Activated B cell treated with CpG ODN at 0.5 μM for 24 hours (primary cell): ENCODE measurements at regions not wholly inside any gene's neighbourhood (a gene's known extent, or its start where the extent isn't known, plus 50 kb on each side); places are given as distances from the start of the nearest gene placed in this dataset.

Source experiments
- ATAC-seq: fragments of 200-7000 bp; cut with Tn5 transposase; one replicate; pipeline ENCODE4 v1.10.0; 2021; ENCODE audit warnings: low read depth, mild to moderate bottlenecking, moderate library complexity
- CTCF ChIA-PET: fragments of 350-600 bp; sonication (Branson Sonifier 250); formaldehyde crosslinking; loops from one replicate; lab custom pipeline; 2021; ENCODE audit warnings: antibody characterized with exemption; lab: Charles Lee
- POLR2A ChIA-PET: fragments of 350-600 bp; sonication (Branson Sonifier 250); formaldehyde crosslinking; loops from one replicate; lab custom pipeline; 2021; ENCODE audit warnings: antibody characterized with exemption; lab: Charles Lee
- DNase-seq: peaks from one replicate; pipeline ENCODE4 v3.0.0; 2022
- H3K27ac Mint-ChIP-seq: one replicate; pipeline ENCODE4 v1.8.0; 2020; ENCODE audit warnings: mixed read lengths
- H3K27me3 Mint-ChIP-seq: one replicate; pipeline ENCODE4 v1.8.0; 2021; ENCODE audit warnings: mixed read lengths
- H3K36me3 Mint-ChIP-seq: one replicate; pipeline ENCODE4 v1.8.0; 2021; ENCODE audit warnings: low read depth, mixed read lengths
- H3K4me1 Mint-ChIP-seq: one replicate; pipeline ENCODE4 v1.8.0; 2021; ENCODE audit warnings: mixed read lengths
- H3K4me3 Mint-ChIP-seq: one replicate; pipeline ENCODE4 v1.8.0; 2020; ENCODE audit warnings: mild to moderate bottlenecking, mixed read lengths
- H3K9me3 Mint-ChIP-seq: one replicate; pipeline ENCODE4 v1.8.0; 2020; ENCODE audit warnings: mixed read lengths
- intact Hi-C: fragments of 100-400 bp; cut with micrococcal nuclease; formaldehyde crosslinking; loops from one replicate; pipeline ENCODE4 v1.15.1; 2024
- TF ChIP-seq, protein P1 (sequence below): fragments of 200-600 bp; IDR thresholded peaks from one replicate; pipeline ENCODE4 v1.8.0; 2022; ENCODE audit warnings: antibody characterized with exemption, mild to moderate bottlenecking

DNA sequence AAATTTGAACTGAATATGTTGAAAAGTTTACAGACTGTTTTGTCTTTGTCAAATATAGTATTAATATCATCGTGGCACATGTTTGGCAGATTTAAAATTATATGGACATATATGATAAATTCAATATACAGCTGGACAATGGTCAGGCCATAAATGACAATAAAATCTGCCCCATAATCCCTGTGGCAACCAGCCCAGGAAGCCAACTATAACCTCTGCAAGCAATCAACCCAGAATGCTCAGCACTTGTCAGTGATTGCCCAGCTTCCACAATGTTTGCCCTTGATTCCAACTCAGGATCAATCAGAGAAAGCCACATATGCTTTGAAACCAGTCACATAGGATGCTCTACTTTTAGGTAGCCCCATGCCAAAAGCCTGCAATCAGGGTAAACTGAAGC is 671.9 kb downstream of the SUCLG1 start:
- no peaks in the 10 kb centered on the region for H3K36me3 Mint-ChIP-seq
- no peak for ATAC-seq
- H3K27ac Mint-ChIP-seq = no peak overlapping the region
- H3K27me3 Mint-ChIP-seq = no peaks in the 10 kb centered on the region
- no peak for DNase-seq
- intact Hi-C loops = no loop called here
- ChIA-PET CTCF (no interaction called here), POLR2A (no interaction called here)
- no peaks in the 10 kb centered on the region for H3K4me1 Mint-ChIP-seq
- no peaks in the 10 kb centered on the region for H3K9me3 Mint-ChIP-seq
- TF ChIP-seq, protein P1, sequence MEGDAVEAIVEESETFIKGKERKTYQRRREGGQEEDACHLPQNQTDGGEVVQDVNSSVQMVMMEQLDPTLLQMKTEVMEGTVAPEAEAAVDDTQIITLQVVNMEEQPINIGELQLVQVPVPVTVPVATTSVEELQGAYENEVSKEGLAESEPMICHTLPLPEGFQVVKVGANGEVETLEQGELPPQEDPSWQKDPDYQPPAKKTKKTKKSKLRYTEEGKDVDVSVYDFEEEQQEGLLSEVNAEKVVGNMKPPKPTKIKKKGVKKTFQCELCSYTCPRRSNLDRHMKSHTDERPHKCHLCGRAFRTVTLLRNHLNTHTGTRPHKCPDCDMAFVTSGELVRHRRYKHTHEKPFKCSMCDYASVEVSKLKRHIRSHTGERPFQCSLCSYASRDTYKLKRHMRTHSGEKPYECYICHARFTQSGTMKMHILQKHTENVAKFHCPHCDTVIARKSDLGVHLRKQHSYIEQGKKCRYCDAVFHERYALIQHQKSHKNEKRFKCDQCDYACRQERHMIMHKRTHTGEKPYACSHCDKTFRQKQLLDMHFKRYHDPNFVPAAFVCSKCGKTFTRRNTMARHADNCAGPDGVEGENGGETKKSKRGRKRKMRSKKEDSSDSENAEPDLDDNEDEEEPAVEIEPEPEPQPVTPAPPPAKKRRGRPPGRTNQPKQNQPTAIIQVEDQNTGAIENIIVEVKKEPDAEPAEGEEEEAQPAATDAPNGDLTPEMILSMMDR = no peak
- no peak overlapping the region for H3K4me3 Mint-ChIP-seq

DNA sequence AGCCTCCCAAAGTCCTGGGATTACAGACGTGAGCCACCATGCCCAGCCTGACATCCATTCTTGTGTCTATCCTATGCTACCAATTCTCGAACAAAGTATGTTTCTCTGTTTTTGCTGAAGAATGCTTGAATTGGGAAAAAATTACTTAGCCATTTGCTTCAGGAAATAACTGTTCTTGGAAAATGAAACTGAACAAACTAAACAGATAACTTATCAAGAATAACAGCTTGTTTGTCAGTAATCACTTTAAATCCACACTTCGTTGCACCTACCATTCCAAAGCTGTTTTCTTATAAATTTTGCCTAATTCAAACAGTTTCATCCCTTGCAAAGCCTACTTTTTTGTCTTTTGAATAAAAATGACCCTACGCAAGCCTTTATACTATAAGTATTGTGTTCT is 672.9 kb downstream of the SUCLG1 start:
- ATAC-seq (no peak), DNase-seq (no peak)
- Mint-ChIP-seq H3K4me3 (no peak overlapping the region), H3K9me3 (peaks cover 5% of the 10 kb centered on the region), H3K36me3 (no peaks in the 10 kb centered on the region), H3K27ac (no peak overlapping the region), H3K4me1 (no peaks in the 10 kb centered on the region), H3K27me3 (no peaks in the 10 kb centered on the region)
- CTCF ChIA-PET = no interaction called here
- intact Hi-C loops = no loop called here
- TF ChIP-seq, protein P1 = no peak
- POLR2A ChIA-PET = no interaction called here

DNA sequence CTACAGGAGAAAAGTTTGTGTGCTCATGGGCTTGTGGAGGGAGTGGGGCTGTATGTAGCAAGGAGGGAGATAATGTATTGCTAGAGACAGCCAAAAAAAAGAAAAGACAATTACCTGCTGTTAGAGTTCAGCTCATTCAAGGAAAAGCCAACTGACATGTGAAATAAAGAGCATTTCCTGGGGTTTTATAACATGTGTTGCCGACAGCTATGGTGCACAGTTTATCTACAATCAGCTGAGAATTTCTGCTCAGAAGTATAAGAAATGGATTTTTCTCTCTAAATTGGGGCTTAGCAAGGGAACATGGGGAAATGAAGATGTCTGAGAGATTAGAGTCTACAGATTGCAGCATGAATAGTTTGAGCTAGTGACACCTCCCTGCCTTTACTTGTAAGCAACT is 674.1 kb downstream of the SUCLG1 start:
- no peak overlapping the region for H3K27ac Mint-ChIP-seq
- no peaks in the 10 kb centered on the region for H3K36me3 Mint-ChIP-seq
- DNase-seq (no peak), ATAC-seq (no peak)
- POLR2A ChIA-PET = no interaction called here
- intact Hi-C loops = no loop called here
- peaks cover 5% of the 10 kb centered on the region for H3K9me3 Mint-ChIP-seq
- TF ChIP-seq, protein P1 = no peak
- CTCF ChIA-PET = no interaction called here
- H3K4me1 Mint-ChIP-seq = no peaks in the 10 kb centered on the region
- H3K4me3 Mint-ChIP-seq = no peak overlapping the region
- no peaks in the 10 kb centered on the region for H3K27me3 Mint-ChIP-seq

DNA sequence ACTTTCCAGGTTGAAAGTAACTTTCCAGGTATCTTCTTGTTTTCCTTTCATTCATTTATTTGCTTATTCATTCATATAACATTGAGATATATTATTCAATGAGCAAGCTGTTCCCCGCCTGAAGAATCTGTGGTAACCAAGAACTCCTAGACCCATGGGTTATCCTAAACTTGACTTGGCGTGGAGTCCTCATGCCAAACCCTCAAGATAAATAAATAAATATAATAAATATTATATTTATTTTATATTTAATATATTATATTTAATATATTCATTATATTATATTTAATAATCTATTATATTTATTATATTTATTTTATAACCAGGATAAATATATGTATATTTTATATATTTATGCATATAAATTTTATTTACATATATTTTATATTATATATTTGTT is 674.8 kb downstream of the SUCLG1 start:
- TF ChIP-seq, protein P1 = no peak
- H3K9me3 Mint-ChIP-seq = peaks cover 5% of the 10 kb centered on the region
- H3K27ac Mint-ChIP-seq = no peak overlapping the region
- no peak for ATAC-seq
- no peak overlapping the region for H3K4me3 Mint-ChIP-seq
- no peaks in the 10 kb centered on the region for H3K36me3 Mint-ChIP-seq
- no peak for DNase-seq
- POLR2A ChIA-PET = no interaction called here
- H3K27me3 Mint-ChIP-seq = no peaks in the 10 kb centered on the region
- CTCF ChIA-PET = no interaction called here
- intact Hi-C loops = no loop called here
- no peaks in the 10 kb centered on the region for H3K4me1 Mint-ChIP-seq

DNA sequence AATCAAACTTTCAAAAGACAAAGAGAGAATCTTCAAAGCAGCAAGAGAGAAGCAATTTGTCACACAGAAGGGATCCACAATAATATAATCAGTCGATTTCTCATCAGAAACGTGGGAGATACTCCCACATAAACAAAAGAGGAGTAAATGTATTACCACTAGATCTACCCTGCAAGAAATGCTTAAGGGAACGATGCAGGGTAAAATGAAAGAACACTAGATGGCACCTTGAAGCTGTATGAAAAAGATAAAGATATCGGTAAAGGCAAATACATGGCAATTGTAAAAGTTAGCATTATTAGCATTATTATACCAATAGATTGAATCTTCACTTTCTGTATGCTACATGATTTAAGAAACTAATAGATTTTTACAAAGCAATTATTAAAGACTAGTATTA is 677.0 kb downstream of the SUCLG1 start:
- ChIA-PET CTCF (no interaction called here), POLR2A (no interaction called here)
- TF ChIP-seq, protein P1 = no peak
- Mint-ChIP-seq H3K27me3 (no peaks in the 10 kb centered on the region), H3K4me1 (no peaks in the 10 kb centered on the region), H3K27ac (no peak overlapping the region), H3K4me3 (no peak overlapping the region), H3K9me3 (peaks cover 5% of the 10 kb centered on the region), H3K36me3 (no peaks in the 10 kb centered on the region)
- ATAC-seq = no peak
- DNase-seq = no peak
- intact Hi-C loops = no loop called here
